Fibroblast of lung (primary cell): ENCODE measurements at regions not wholly inside any gene's neighbourhood (a gene's known extent, or its start where the extent isn't known, plus 50 kb on each side); places are given as distances from the start of the nearest gene placed in this dataset.

Experiments
- DNase-seq, 2 donors: peaks; one replicate each; pipeline versions ENCODE4 v3.0.0 to v3.0.0-alpha.2; 2010; ENCODE audit warnings: low read depth in 2 of 2
- H2AFZ ChIP-seq: 2 replicates; pipeline ENCODE4 v1.5.1; 2012; ENCODE audit warnings: low read length, control low read depth, inconsistent platforms
- H3K27ac ChIP-seq: 2 replicates; pipeline ENCODE4 v1.5.1; 2011; ENCODE audit warnings: low read length, control low read depth; ENCODE audit not compliant: insufficient read depth
- H3K27me3 ChIP-seq: 2 replicates; pipeline ENCODE4 v1.5.1; 2011; ENCODE audit warnings: mild to moderate bottlenecking, low read length; ENCODE audit not compliant: control insufficient read depth, insufficient read depth
- H3K36me3 ChIP-seq: 2 replicates; pipeline ENCODE4 v1.5.1; 2011; ENCODE audit warnings: low read length; ENCODE audit not compliant: control insufficient read depth, insufficient read depth
- H3K4me1 ChIP-seq: 2 replicates; pipeline ENCODE4 v1.5.1; 2011; ENCODE audit warnings: low read length; ENCODE audit not compliant: control insufficient read depth, insufficient read depth; ENCODE audit errors: extremely low read depth
- H3K4me2 ChIP-seq: 2 replicates; pipeline ENCODE4 v1.5.1; 2011; ENCODE audit warnings: low read length, control low read depth; ENCODE audit not compliant: insufficient read depth; ENCODE audit errors: extremely low read depth
- H3K4me3 ChIP-seq, 4 experiments: fragments of 200-600 bp in 1 of 4; sonication (generic) in 1 of 4; replicated peaks in 1 of 4; 2 replicates each; pipeline ENCODE4 v1.5.1; 2011 to 2016; ENCODE audit warnings: low read length in 4 of 4, low read depth in 3 of 4, mild to moderate bottlenecking in 3 of 4, control low read depth in 2 of 4, inconsistent platforms in 1 of 4, mixed read lengths in 1 of 4; ENCODE audit not compliant: insufficient read depth in 1 of 4; ENCODE audit errors: control extremely low read depth in 1 of 4
- H3K79me2 ChIP-seq: 2 replicates; pipeline ENCODE4 v1.5.1; 2012; ENCODE audit warnings: mild to moderate bottlenecking, low read length, inconsistent platforms; ENCODE audit not compliant: control insufficient read depth, insufficient read depth
- H3K9ac ChIP-seq: 2 replicates; pipeline ENCODE4 v1.5.1; 2011; ENCODE audit warnings: mild to moderate bottlenecking, low read length, control low read depth; ENCODE audit not compliant: insufficient read depth
- H3K9me3 ChIP-seq: 2 replicates; pipeline ENCODE4 v1.5.1; 2012; ENCODE audit warnings: low read depth, low read length; ENCODE audit not compliant: control insufficient read depth, insufficient read depth
- H4K20me1 ChIP-seq: 2 replicates; pipeline ENCODE4 v1.5.1; 2011; ENCODE audit warnings: low read length; ENCODE audit not compliant: control insufficient read depth, insufficient read depth; ENCODE audit errors: extremely low read depth
- EZH2 ChIP-seq: IDR thresholded peaks from 2 replicates; pipeline ENCODE4 v1.5.1; 2012; ENCODE audit warnings: low read length, control low read depth, mild to moderate bottlenecking; ENCODE audit errors: missing control alignments
- TF ChIP-seq, protein P1 (sequence below), 2 donors: IDR thresholded peaks in 1 of 2; conservative IDR thresholded peaks in 1 of 2; 1 replicate in 1 of 2; 2 replicates in 1 of 2; pipeline ENCODE4 v1.5.1; 2011 to 2012; ENCODE audit warnings: low read length in 2 of 2, control low read depth in 1 of 2, inconsistent platforms in 1 of 2, low read depth in 1 of 2, mild to moderate bottlenecking in 1 of 2

DNA sequence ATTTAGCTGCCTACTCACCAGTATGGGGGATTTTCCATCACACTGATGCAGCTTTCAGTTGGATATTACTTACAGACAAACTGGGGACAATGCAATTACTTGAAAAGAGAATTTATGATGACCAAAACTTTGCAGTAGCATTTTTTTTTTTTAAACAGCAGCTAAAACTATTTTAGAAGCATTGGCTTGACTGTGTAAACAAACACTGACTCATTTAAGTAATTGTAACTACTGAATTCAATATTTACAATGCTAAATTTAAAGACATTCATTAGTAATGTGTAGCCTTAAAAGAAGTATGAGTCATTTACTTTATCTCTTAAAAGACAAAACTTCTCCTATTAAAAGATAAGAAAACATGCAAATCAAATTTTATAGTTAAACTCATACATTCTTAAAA is 295.9 kb upstream of the FERMT1 start:
- H3K27me3 ChIP-seq, result no peaks in the 10 kb centered on the region
- no peak overlapping the region for H3K4me2 ChIP-seq
- H3K9me3 ChIP-seq, result no peaks in the 10 kb centered on the region
- no peak overlapping the region for H3K27ac ChIP-seq
- H4K20me1 ChIP-seq, result no peaks in the 10 kb centered on the region
- no peak overlapping the region for H3K4me3 ChIP-seq
- H3K79me2 ChIP-seq, result no peaks in the 10 kb centered on the region
- TF ChIP-seq EZH2, result no peak
- TF ChIP-seq, protein P1, sequence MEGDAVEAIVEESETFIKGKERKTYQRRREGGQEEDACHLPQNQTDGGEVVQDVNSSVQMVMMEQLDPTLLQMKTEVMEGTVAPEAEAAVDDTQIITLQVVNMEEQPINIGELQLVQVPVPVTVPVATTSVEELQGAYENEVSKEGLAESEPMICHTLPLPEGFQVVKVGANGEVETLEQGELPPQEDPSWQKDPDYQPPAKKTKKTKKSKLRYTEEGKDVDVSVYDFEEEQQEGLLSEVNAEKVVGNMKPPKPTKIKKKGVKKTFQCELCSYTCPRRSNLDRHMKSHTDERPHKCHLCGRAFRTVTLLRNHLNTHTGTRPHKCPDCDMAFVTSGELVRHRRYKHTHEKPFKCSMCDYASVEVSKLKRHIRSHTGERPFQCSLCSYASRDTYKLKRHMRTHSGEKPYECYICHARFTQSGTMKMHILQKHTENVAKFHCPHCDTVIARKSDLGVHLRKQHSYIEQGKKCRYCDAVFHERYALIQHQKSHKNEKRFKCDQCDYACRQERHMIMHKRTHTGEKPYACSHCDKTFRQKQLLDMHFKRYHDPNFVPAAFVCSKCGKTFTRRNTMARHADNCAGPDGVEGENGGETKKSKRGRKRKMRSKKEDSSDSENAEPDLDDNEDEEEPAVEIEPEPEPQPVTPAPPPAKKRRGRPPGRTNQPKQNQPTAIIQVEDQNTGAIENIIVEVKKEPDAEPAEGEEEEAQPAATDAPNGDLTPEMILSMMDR (conservative IDR thresholded peaks at IDR 0.05 in 1 of 2, IDR thresholded peaks at IDR 0.05 in 1 of 2; ENCODE audit: low read depth in 1 of 2, low read length in 2 of 2), result no peak
- DNase-seq, result peak; percentile 23 to 43
- no peak overlapping the region for H2AFZ ChIP-seq
- no peaks in the 10 kb centered on the region for H3K4me1 ChIP-seq
- H3K9ac ChIP-seq, result no peak overlapping the region
- no peaks in the 10 kb centered on the region for H3K36me3 ChIP-seq

DNA sequence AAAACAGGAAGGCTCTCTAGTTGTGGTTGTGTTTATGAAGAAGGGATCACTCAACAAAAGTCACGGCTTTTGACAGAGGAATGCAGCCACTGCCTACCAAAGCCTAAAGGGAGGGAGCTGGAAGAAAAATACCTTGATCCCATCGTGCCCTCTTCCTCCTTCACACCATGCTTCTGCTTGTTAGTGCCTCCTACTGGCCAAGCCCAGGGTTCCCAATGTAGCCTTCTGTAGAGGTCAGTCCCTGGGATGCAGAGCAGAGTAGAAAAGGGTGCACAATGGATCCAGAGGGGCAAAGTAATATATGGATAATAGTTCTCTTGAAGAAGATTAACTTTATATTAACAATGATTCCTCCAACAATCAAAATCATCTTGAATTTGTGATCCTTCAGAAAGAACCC is 293.5 kb upstream of the FERMT1 start:
- no peak for TF ChIP-seq EZH2
- TF ChIP-seq, protein P1 (conservative IDR thresholded peaks at IDR 0.05 in 1 of 2, IDR thresholded peaks at IDR 0.05 in 1 of 2; ENCODE audit: low read depth in 1 of 2, low read length in 2 of 2), result no peak

DNA sequence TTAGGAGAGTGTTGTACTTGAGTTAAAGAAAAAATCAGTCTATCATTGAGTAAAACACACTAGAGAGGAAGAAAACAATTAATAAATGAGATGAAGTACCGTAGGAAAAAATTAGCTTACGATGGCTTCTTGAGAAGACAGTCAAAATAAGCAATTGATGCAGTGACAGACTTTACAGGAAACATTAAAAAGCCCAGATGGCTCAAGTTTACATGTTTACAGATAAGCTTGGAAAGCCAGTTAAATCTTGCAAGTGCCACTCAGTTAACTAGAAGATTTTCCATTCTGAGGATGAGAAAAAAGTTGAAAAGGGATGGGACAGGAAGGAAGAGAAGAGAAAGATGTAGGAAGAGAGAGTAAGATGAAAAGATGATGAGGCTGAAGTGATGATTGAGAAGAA is 288.8 kb upstream of the FERMT1 start:
- no peak overlapping the region for H3K4me3 ChIP-seq
- TF ChIP-seq EZH2, result no peak
- TF ChIP-seq, protein P1 (conservative IDR thresholded peaks at IDR 0.05 in 1 of 2, IDR thresholded peaks at IDR 0.05 in 1 of 2; ENCODE audit: low read depth in 1 of 2, low read length in 2 of 2), result no peak
- H3K4me2 ChIP-seq, result no peak overlapping the region
- no peak overlapping the region for H3K9ac ChIP-seq
- H3K27ac ChIP-seq, result no peak overlapping the region
- no peaks in the 10 kb centered on the region for H3K79me2 ChIP-seq
- H3K9me3 ChIP-seq, result no peaks in the 10 kb centered on the region
- no peaks in the 10 kb centered on the region for H3K36me3 ChIP-seq
- DNase-seq, result no peak
- H2AFZ ChIP-seq, result no peak overlapping the region
- no peaks in the 10 kb centered on the region for H4K20me1 ChIP-seq
- no peaks in the 10 kb centered on the region for H3K4me1 ChIP-seq
- H3K27me3 ChIP-seq, result no peaks in the 10 kb centered on the region

More for the DNA sequence above, 293.5 kb upstream of the FERMT1 start:
- Histone ChIP-seq H3K4me2 (no peak overlapping the region), H4K20me1 (no peaks in the 10 kb centered on the region), H3K27me3 (no peaks in the 10 kb centered on the region), H3K79me2 (no peaks in the 10 kb centered on the region), H3K9ac (no peak overlapping the region), H3K4me1 (no peaks in the 10 kb centered on the region), H3K9me3 (no peaks in the 10 kb centered on the region), H2AFZ (no peak overlapping the region), H3K36me3 (no peaks in the 10 kb centered on the region), H3K27ac (no peak overlapping the region), H3K4me3 (no peak overlapping the region)
- DNase-seq, result no peak
